Effector memory CD8-positive, alpha-beta T cell (primary cell): ENCODE measurements at regions not wholly inside any gene's neighbourhood (a gene's known extent, or its start where the extent isn't known, plus 50 kb on each side); places are given as distances from the start of the nearest gene placed in this dataset.

Experiments used
- ATAC-seq: fragments of 150-1000 bp; cut with Tn5 transposase; replicated peaks from 2 replicates; pipeline ENCODE4 v1.10.0; 2021; ENCODE audit warnings: mild to moderate bottlenecking, moderate library complexity
- DNase-seq, 3 experiments: peaks; one replicate each; pipeline ENCODE4 v3.0.0; 2021
- H3K27ac Mint-ChIP-seq, 2 donors: one replicate each; pipeline ENCODE4 v1.8.0; 2022; ENCODE audit warnings: mild to moderate bottlenecking in 2 of 2, mixed read lengths in 2 of 2, moderate library complexity in 2 of 2
- H3K27me3 Mint-ChIP-seq, 2 donors: one replicate each; pipeline ENCODE4 v1.8.0; 2022; ENCODE audit warnings: mixed read lengths in 2 of 2
- H3K36me3 Mint-ChIP-seq: one replicate; pipeline ENCODE4 v1.8.0; 2022; ENCODE audit warnings: mild to moderate bottlenecking, moderate library complexity, mixed read lengths; ENCODE audit not compliant: insufficient read depth
- H3K4me1 Mint-ChIP-seq, 2 donors: one replicate each; pipeline ENCODE4 v1.8.0; 2022; ENCODE audit warnings: low read depth in 2 of 2, mixed read lengths in 2 of 2
- H3K4me3 Mint-ChIP-seq, 2 donors: one replicate each; pipeline ENCODE4 v1.8.0; 2022; ENCODE audit warnings: mild to moderate bottlenecking in 2 of 2, mixed read lengths in 2 of 2, moderate library complexity in 2 of 2
- H3K9me3 Mint-ChIP-seq, 2 donors: one replicate each; pipeline ENCODE4 v1.8.0; 2022; ENCODE audit warnings: mixed read lengths in 2 of 2

DNA sequence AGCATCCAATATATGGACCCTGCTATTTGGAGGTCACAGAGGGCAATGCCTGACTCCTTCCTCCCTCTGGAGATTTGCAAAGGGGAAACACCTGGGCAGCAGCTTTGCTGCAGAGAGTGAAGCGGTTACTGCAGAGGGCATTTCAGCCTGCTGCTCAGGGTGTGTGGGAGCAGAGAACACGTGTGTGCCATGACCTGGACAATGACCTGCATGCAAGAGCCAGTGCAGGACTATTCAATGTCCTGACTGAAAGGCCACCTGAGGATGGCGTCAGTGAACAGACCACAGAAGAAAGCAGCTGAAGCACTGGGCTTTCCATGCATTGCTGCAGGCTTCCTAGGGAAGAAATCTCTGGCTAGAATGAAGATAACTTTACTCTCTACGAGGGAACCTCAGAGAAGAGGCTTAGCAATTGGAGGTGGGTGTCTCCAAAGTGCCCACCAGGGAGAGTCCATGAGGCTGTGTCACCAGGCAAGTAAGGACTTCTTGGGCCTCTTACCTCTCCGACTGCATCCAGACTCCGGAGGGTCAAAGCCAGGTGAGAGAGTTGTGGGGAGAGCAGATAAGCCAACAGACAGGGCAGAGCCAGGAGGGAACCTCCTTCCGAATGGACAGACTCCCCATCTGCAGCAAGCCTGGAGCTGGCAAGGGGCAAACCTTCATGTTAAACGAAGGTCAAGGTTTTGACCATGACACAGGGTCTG is 52.9 kb upstream of the PMEPA1 start:
- Mint-ChIP-seq H3K27ac (no peak overlapping the region), H3K36me3 (no peaks in the 10 kb centered on the region), H3K9me3 (no peaks in the 10 kb centered on the region), H3K4me1 (no peaks in the 10 kb centered on the region), H3K4me3 (no peak overlapping the region), H3K27me3 (peaks cover 41 to 48% of the 10 kb centered on the region in 2 donors)
- ATAC-seq (no peak), DNase-seq (no peak)

DNA sequence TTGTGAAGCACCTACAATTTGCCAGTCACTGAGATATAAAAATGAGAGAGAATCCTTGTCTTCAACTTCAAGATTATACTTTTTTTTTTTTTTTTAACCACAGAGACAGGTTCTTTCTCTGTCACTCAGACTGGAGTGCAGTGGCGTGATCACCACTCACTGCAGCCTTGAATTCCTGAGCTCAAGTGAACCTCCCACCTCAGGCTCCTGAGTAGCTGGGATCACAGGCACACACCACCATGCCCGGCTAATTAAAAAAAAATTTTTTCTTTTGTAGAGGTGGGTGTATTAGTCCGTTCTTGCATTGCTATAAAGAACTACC is 51.6 kb upstream of the PMEPA1 start:
- Mint-ChIP-seq H3K4me3 (no peak overlapping the region), H3K27ac (no peak overlapping the region), H3K9me3 (no peaks in the 10 kb centered on the region), H3K4me1 (no peaks in the 10 kb centered on the region), H3K36me3 (no peaks in the 10 kb centered on the region), H3K27me3 (peaks cover 41 to 57% of the 10 kb centered on the region in 2 donors)
- no peak for DNase-seq
- ATAC-seq = no peak

DNA sequence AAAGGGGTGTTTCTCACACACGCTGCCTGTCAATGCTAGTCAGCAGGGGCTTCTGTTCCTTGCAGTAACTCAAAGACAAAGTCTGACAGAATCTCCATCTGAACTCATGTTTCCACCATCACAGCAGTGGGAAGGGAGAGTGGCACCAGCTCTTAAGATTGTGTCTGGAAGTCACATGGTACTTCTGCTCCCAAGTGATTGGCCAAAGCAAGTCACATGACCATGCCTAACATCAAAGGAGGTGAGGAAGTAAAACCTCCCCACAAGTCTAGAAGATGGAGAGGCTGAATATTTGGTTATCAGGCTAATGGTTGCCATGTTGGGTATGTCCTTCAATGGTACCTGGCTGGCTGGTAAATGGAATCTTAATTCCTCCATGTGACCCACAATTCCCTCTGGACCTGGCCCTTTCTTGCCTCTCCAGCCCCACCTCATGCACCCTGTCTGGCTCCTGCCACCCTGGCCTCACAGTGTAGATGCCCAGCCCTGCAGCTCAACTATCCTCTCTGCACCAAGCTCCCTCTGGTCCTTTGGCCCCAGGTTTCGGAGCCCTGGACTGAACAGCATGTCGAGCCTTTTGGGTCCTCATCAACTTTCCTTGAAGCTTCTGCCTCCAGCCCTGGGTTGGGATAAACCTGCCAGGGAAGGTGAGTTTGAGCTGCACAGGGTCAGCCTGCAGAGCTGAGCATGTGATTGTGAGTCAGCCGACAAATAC is 51.0 kb upstream of the PMEPA1 start:
- H3K9me3 Mint-ChIP-seq = no peaks in the 10 kb centered on the region
- no peak for DNase-seq
- peaks cover 44 to 63% of the 10 kb centered on the region in 2 donors for H3K27me3 Mint-ChIP-seq
- no peak overlapping the region for H3K27ac Mint-ChIP-seq
- no peaks in the 10 kb centered on the region for H3K36me3 Mint-ChIP-seq
- no peak overlapping the region for H3K4me3 Mint-ChIP-seq
- H3K4me1 Mint-ChIP-seq = no peaks in the 10 kb centered on the region
- ATAC-seq = no peak

DNA sequence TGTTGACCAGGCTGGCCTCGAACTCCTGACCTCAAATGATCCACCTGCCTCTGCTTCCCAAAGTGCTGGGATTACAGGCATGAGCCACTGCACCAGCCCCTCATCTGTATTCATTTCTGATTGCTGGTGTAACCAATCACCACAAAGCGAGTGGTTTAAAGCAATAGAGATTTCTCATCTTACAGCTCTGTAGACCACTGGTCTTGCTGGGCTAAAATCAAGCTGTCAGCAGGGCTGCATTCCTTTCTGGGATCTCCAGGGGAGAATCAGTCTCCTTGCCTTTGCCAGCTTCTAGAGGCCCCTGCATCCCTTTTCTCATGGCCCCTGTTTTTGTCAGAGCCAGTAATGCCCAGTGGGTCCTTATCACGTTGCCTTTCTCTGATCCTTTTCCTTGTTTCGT is 49.9 kb upstream of the PMEPA1 start:
- no peaks in the 10 kb centered on the region for H3K9me3 Mint-ChIP-seq
- DNase-seq = no peak
- H3K36me3 Mint-ChIP-seq = no peaks in the 10 kb centered on the region
- no peak for ATAC-seq
- H3K27ac Mint-ChIP-seq = no peak overlapping the region
- no peaks in the 10 kb centered on the region for H3K4me1 Mint-ChIP-seq
- H3K27me3 Mint-ChIP-seq = peaks cover 55 to 74% of the 10 kb centered on the region in 2 donors
- H3K4me3 Mint-ChIP-seq = no peak overlapping the region
